A549 (cell line): ENCODE measurements at regions not wholly inside any gene's neighbourhood (a gene's known extent, or its start where the extent isn't known, plus 50 kb on each side); places are given as distances from the start of the nearest gene placed in this dataset.

ENCODE experiments used
- EP300 ChIP-seq, 2 experiments: fragments of >200 bp; sonication (Bioruptor Twin); formaldehyde crosslinking; IDR thresholded peaks; 2 replicates in 1 of 2; 3 replicates in 1 of 2; pipeline ENCODE4 v1.6.1; 2016 to 2017
- FOSB ChIP-seq: fragments of 250-450 bp; sonication (Bioruptor Pico); IDR thresholded peaks from 2 replicates; pipeline ENCODE4 v1.5.0; 2020; ENCODE audit warnings: mild to moderate bottlenecking, moderate library complexity
- MYC ChIP-seq: IDR thresholded peaks from 2 replicates; pipeline ENCODE4 v1.6.1; 2012; ENCODE audit warnings: mild to moderate bottlenecking, inconsistent platforms, low read length, improper control_type of control experiment, borderline replicate concordance
- PHF8 ChIP-seq: fragments of 200-600 bp; sonication (generic); IDR thresholded peaks from 2 replicates; pipeline ENCODE4 v1.6.1; 2016; ENCODE audit warnings: low read depth, mild to moderate bottlenecking, antibody characterized with exemption, moderate library complexity, borderline replicate concordance
- POLR2A ChIP-seq: IDR thresholded peaks from 2 replicates; pipeline ENCODE4 v1.6.1; 2012; ENCODE audit warnings: mild to moderate bottlenecking, low read length
- RAD21 ChIP-seq, 2 experiments: fragments of >200 bp in 1 of 2; sonication (Bioruptor Twin) in 1 of 2; formaldehyde crosslinking in 1 of 2; IDR thresholded peaks in 1 of 2; conservative IDR thresholded peaks in 1 of 2; 2 replicates in 1 of 2; 3 replicates in 1 of 2; pipeline ENCODE4 v1.6.1; 2012 to 2018; ENCODE audit warnings: inconsistent platforms in 1 of 2
- RFX5 ChIP-seq: fragments of 450-650 bp; IDR thresholded peaks from 2 replicates; pipeline ENCODE4 v1.7.1; 2014; ENCODE audit warnings: antibody characterized with exemption, mild to moderate bottlenecking, moderate library complexity
- SMC3 ChIP-seq: fragments of >200 bp; sonication (Bioruptor Twin); formaldehyde crosslinking; IDR thresholded peaks from 3 replicates; pipeline ENCODE4 v1.6.1; 2018; ENCODE audit warnings: inconsistent platforms
- TFCP2L1 ChIP-seq: fragments of 250-450 bp; sonication (Bioruptor Pico); IDR thresholded peaks from 2 replicates; pipeline ENCODE4 v1.5.0; 2021; ENCODE audit warnings: mild to moderate bottlenecking
- TP53 ChIP-seq: fragments of 250-450 bp; sonication (Bioruptor Pico); IDR thresholded peaks from 2 replicates; pipeline ENCODE4 v1.5.0; 2021; ENCODE audit warnings: mild to moderate bottlenecking, moderate library complexity
- TF ChIP-seq, protein P1 (sequence below): fragments of >200 bp; sonication (Bioruptor Twin); formaldehyde crosslinking; IDR thresholded peaks from 3 replicates; pipeline ENCODE4 v1.5.1; 2016
- TF ChIP-seq, protein P2 (sequence below): fragments of 450-650 bp; IDR thresholded peaks from 2 replicates; pipeline ENCODE4 v1.6.1; 2014; ENCODE audit warnings: antibody characterized with exemption

DNA sequence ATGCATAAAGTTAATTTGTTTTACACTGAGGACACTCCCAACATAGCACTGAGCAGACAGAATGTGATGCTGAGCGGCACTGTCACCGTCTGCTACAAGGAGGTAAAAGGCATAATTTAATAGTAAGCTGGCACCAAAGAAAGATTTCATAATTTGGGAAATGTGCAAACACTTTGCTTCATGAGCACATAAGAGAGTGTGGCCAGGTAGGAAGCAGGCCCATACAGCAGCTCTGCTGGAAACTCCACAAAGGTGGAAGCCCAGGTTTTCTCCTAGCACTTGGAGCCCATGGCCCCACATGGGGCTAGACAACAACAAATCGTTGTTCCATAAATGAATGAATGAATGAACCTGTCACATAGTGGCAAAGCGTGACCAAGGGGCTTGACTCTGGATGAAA is 68.5 kb upstream of the CACNA2D3 start:
- no peak for TF ChIP-seq RAD21 (conservative IDR thresholded peaks at IDR 0.05 in 1 of 2, IDR thresholded peaks at IDR 0.05 in 1 of 2)
- TF ChIP-seq, protein P1, sequence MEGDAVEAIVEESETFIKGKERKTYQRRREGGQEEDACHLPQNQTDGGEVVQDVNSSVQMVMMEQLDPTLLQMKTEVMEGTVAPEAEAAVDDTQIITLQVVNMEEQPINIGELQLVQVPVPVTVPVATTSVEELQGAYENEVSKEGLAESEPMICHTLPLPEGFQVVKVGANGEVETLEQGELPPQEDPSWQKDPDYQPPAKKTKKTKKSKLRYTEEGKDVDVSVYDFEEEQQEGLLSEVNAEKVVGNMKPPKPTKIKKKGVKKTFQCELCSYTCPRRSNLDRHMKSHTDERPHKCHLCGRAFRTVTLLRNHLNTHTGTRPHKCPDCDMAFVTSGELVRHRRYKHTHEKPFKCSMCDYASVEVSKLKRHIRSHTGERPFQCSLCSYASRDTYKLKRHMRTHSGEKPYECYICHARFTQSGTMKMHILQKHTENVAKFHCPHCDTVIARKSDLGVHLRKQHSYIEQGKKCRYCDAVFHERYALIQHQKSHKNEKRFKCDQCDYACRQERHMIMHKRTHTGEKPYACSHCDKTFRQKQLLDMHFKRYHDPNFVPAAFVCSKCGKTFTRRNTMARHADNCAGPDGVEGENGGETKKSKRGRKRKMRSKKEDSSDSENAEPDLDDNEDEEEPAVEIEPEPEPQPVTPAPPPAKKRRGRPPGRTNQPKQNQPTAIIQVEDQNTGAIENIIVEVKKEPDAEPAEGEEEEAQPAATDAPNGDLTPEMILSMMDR: no peak
- TF ChIP-seq EP300 (IDR thresholded peaks at IDR 0.05): no peak
- TF ChIP-seq POLR2A: no peak
- no peak for TF ChIP-seq TP53 (CRISPR knock-in tag)
- no peak for TF ChIP-seq RFX5
- TF ChIP-seq, protein P2, sequence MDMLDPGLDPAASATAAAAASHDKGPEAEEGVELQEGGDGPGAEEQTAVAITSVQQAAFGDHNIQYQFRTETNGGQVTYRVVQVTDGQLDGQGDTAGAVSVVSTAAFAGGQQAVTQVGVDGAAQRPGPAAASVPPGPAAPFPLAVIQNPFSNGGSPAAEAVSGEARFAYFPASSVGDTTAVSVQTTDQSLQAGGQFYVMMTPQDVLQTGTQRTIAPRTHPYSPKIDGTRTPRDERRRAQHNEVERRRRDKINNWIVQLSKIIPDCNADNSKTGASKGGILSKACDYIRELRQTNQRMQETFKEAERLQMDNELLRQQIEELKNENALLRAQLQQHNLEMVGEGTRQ: no peak
- no peak for TF ChIP-seq PHF8
- TF ChIP-seq TFCP2L1 (CRISPR knock-in tag): no peak
- TF ChIP-seq SMC3: no peak
- TF ChIP-seq FOSB: no peak
- TF ChIP-seq MYC: no peak
